RKO (cell line): ENCODE measurements at regions not wholly inside any gene's neighbourhood (a gene's known extent, or its start where the extent isn't known, plus 50 kb on each side); places are given as distances from the start of the nearest gene placed in this dataset.

Experiments used
- DNase-seq: peaks from one replicate; pipeline ENCODE4 v3.0.0-alpha.2; 2016; ENCODE audit warnings: low spot score

DNA sequence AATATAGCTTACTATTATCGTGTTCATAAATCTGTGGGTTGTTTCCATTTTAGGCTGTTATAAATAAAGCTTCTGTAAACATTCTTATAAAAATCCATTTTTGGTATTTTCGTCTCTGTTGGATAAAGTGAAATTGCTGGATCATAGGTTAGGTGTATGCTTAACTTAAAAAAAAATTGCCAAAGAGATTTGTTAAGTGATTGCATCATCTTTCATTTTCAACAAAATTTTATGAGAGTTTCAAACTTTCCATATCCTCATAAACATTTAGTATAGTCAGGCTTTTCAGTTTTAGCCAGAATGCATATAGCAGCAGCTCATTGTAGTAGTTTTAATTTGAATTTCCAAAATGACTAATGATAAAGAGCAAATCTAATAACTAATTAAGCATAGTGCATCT, 146.7 kb upstream of the CNTN5 start:
- DNase-seq: no peak

DNA sequence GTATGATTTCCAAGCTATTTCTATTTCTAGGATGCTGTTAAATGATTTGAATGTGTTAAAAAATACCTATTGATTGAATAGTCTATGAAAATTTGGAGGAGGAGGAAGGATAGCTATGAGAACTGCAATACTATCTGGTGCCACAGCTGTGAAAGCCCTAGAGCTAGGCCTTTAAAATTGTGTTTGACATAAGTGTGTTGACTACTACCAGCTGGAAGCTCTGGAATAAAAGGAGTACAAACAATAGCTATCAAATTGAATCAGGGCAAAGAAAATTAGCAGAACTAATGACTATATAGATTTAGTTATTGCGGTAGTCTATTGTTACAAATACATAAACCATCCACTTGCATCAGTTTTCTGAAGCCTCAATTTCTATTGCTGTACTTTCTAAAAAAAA, 124.8 kb upstream of the CNTN5 start:
- DNase-seq: no peak

DNA sequence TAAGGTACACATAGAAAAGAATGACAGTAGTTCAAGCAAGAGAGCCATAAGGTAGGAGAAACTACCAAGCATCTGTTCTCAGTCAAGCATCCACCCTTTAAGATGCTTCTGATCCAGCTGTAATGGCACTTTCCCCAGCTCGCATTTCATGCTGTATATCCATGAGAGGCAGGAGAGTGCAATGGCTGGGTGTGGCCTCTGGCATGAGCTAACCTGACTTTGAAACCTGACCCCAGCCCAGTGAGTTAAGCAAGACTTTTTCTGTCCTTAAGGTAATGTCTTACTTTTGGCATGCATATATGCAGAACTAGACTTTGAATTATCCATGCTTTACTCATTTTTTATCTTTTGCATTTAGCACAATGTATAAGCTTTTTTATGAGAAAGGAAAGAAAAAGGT, 79.8 kb upstream of the CNTN5 start:
- DNase-seq: no peak

- DNase-seq: no peak
These were observed 76.3 kb upstream of the CNTN5 start for GRCh38 chr11:98944461-98944860.

GRCh38 chr11:98952107-98952506, 68.6 kb upstream of the CNTN5 start:
- no peak for DNase-seq

DNA sequence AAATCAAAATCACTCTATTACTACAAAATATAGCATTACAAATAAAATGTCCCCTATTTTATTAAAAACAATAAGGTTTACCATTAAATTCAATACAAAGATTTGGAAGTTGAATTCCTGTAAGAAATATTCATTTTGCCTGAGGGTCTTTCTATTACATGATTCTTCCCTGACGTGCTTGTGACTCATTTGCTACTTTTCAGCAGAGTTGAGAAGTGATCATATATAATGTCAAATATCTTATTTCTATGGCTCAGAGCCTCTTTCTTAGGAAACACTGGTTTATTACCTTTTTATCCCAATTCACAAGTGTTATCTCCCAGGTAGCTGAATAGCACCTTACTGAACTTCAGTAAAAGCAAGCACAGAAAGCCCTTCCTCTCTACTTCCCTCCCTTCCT, 65.2 kb upstream of the CNTN5 start:
- DNase-seq: no peak

- DNase-seq: no peak
These were observed 56.6 kb upstream of the CNTN5 start for GRCh38 chr11:98964146-98964545.

GRCh38 chr11:98965358-98965757, 55.4 kb upstream of the CNTN5 start:
- no peak for DNase-seq

DNA sequence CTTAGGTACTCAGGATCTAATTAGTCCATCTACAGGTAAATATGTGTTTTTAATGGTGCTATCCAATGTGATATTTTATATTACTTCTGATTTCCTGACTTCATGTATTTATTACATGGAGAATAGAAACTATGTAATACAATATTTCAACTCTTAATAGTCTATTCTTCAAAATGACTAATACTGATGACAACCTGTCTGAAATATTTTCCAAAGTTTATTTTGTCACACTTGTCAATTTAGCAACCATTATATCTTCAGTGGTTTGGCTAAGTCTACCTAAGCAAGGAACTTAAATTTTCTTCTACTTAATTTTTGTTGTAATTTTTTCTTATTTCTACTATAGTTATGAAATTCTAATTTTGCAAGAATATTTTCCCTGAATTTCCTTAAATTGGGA, 55.0 kb upstream of the CNTN5 start:
- DNase-seq: no peak

- DNase-seq: no peak
These were observed 53.7 kb upstream of the CNTN5 start for GRCh38 chr11:98967005-98967404.
